NCI-H748 (cell line): ENCODE measurements at regions not wholly inside any gene's neighbourhood (a gene's known extent, or its start where the extent isn't known, plus 50 kb on each side); places are given as distances from the start of the nearest gene placed in this dataset.

Experiments used
- DNase-seq: peaks from one replicate; lab custom pipeline; 2025; ENCODE audit not compliant: unreplicated experiment; lab: John Stamatoyannopoulos, UW

- DNase-seq: no peak
Measured at GRCh38 chr1:147851149-147851548, 51.4 kb upstream of the GJA8 start.

DNA sequence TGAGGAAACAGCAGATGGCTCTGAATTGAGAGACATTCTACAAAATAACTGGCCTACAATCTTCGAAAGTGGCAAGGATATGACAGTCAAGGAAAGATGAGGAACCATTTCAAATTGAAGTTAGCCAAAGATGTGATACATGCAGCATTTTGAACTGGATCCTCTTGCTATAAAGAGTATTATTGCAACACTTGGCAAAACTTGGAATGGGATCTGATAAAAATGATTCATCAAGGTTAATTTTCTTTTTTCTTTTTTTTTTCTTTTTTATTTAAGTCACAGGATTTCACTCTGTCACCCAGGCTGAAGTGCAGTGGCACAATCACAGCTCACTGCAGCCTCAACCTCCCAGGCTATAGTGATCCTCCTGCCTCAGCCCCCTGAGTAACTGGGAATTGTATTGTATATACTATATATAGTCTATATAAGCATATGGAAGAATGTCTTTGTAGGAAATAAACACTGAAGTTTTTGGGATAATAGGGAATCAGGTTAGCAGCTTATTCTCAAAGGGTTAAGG is 49.8 kb upstream of the GJA8 start:
- DNase-seq: no peak
